Activated naive CD4-positive, alpha-beta T cell treated with anti-CD3 and anti-CD28 coated beads, Interleukin-2, amount 50 U/mL, for 72 hours (primary cell): ENCODE measurements at regions not wholly inside any gene's neighbourhood (a gene's known extent, or its start where the extent isn't known, plus 50 kb on each side); places are given as distances from the start of the nearest gene placed in this dataset.

Source experiments
- ATAC-seq, 2 donors: fragments of 150-1000 bp; cut with Tn5 transposase; 2 replicates each; pipeline ENCODE4 v1.10.0; 2021; ENCODE audit warnings: mild to moderate bottlenecking in 2 of 2, moderate library complexity in 2 of 2
- DNase-seq, 2 donors: peaks; one replicate each; pipeline ENCODE4 v3.0.0; 2021 to 2022; ENCODE audit warnings: low spot score in 2 of 2
- H3K27ac Mint-ChIP-seq, 2 donors: one replicate each; pipeline ENCODE4 v1.8.0; 2022; ENCODE audit warnings: mild to moderate bottlenecking in 2 of 2, mixed read lengths in 2 of 2
- H3K36me3 Mint-ChIP-seq, 2 donors: one replicate each; pipeline ENCODE4 v1.8.0; 2022; ENCODE audit warnings: mixed read lengths in 2 of 2
- H3K9me3 Mint-ChIP-seq, 2 donors: one replicate each; pipeline ENCODE4 v1.8.0; 2022; ENCODE audit warnings: mixed read lengths in 2 of 2

- DNase-seq, result no peak
- peaks cover 0 to 5% of the 10 kb centered on the region in 2 donors for H3K9me3 Mint-ChIP-seq
Observed at GRCh38 chr9:92173318-92173717, 58.1 kb upstream of the SPTLC1 start.

GRCh38 chr9:92171822-92172221, 56.6 kb upstream of the SPTLC1 start:
- ATAC-seq (no peak), DNase-seq (no peak)
- Mint-ChIP-seq H3K36me3 (no peaks in the 10 kb centered on the region), H3K27ac (no peak overlapping the region), H3K9me3 (peaks cover 0 to 5% of the 10 kb centered on the region in 2 donors)

More at GRCh38 chr9:92173318-92173717, 58.1 kb upstream of the SPTLC1 start:
- no peak overlapping the region for H3K27ac Mint-ChIP-seq
- no peaks in the 10 kb centered on the region for H3K36me3 Mint-ChIP-seq
- ATAC-seq, result no peak

- ATAC-seq (no peak), DNase-seq (no peak)
- no peaks in the 10 kb centered on the region for H3K36me3 Mint-ChIP-seq
- H3K9me3 Mint-ChIP-seq, result peaks cover 0 to 5% of the 10 kb centered on the region in 2 donors
- no peak overlapping the region for H3K27ac Mint-ChIP-seq
Observed at GRCh38 chr9:92171281-92171680, 56.1 kb upstream of the SPTLC1 start.

- no peaks in the 10 kb centered on the region for H3K36me3 Mint-ChIP-seq
- H3K9me3 Mint-ChIP-seq, result peaks cover 0 to 5% of the 10 kb centered on the region in 2 donors
- ATAC-seq (no peak), DNase-seq (no peak)
- H3K27ac Mint-ChIP-seq, result no peak overlapping the region
Observed at GRCh38 chr9:92170848-92171247, 55.6 kb upstream of the SPTLC1 start.

GRCh38 chr9:92165484-92165883, 50.3 kb upstream of the SPTLC1 start:
- H3K36me3 Mint-ChIP-seq, result peaks cover 10 to 14% of the 10 kb centered on the region in 2 donors
- no peak overlapping the region for H3K27ac Mint-ChIP-seq
- DNase-seq (no peak), ATAC-seq (peak in 1 of 2 donors; percentile 43)
- H3K9me3 Mint-ChIP-seq, result peaks cover 10 to 12% of the 10 kb centered on the region in 2 donors
